ENCODE measurements at regions not wholly inside any gene's neighbourhood (a gene's known extent, or its start where the extent isn't known, plus 50 kb on each side); places are given as distances from the start of the nearest gene placed in this dataset.
A peak's percentile ranks its signal among the peaks of the same experiment; 100 is the strongest.

GRCh38 chr3:165283328-165283727, 87.1 kb upstream of the SLITRK3 start:
- DNase-seq = no peak

GRCh38 chr3:165279471-165279870, 83.3 kb upstream of the SLITRK3 start:
- DNase-seq = no peak

- no peak for DNase-seq
These were observed 77.2 kb upstream of the SLITRK3 start for GRCh38 chr3:165273411-165273810.

- DNase-seq = no peak
These were observed 63.5 kb upstream of the SLITRK3 start for GRCh38 chr3:165259541-165260193.

- DNase-seq = no peak
These were observed 60.4 kb upstream of the SLITRK3 start for GRCh38 chr3:165256554-165257065.

GRCh38 chr3:165254812-165255211, 58.6 kb upstream of the SLITRK3 start:
- DNase-seq = peak; percentile 10 to 39

Measured in NCI-H526 (cell line).